NK-92 treated with Interleukin-12 subunit alpha and Interleukin-12 subunit beta, amount 100 ng/mL, for 24 hours (cell line): ENCODE measurements at regions not wholly inside any gene's neighbourhood (a gene's known extent, or its start where the extent isn't known, plus 50 kb on each side); places are given as distances from the start of the nearest gene placed in this dataset.
"Not testable (repeated sequence)": the region's sequence is repeated elsewhere in the genome, so short reads cannot be mapped to it uniquely, and the experiment has no call there.

Source experiments
- DNase-seq: peaks from one replicate; lab custom pipeline; 2025; lab: John Stamatoyannopoulos, UW

GRCh38 chr14:59116984-59117415 lies 71.5 kb upstream of the DAAM1 start:
- DNase-seq: no peak

DNA sequence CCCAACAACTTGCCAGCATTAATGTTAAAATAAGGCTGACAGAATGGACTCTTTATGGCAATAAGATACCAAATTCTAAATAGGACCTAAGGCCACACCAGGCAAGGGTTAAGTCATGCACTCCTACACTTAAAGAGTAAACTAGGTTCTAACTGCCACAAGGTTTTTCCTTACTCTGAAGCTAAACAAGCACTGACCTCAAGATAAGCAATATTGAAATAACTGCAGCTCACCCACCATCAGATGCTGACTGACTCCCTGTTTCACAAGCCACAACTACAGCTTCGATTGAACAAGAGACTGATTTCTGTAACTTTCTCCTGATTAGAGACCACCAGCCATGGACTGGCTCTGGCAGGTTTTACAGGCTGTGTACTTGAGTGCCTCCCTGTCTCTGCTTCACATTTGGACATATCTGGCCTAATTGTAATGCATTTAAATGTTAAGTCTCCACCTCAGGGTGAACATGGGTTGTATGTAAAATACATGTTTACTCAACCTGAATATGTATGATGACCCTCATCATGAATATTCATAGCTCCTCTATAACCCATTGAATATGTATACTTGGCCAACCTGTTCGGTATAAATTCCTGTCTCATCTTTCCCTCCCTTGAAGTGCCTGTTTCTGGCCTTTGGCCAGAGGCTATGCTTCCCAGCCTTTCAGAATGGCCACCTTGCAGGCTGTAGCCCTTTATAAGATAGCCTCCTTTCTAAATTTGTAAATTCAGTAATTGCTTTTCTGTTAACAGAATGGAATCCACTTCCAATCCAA lies 70.5 kb upstream of the DAAM1 start:
- no peak for DNase-seq

DNA sequence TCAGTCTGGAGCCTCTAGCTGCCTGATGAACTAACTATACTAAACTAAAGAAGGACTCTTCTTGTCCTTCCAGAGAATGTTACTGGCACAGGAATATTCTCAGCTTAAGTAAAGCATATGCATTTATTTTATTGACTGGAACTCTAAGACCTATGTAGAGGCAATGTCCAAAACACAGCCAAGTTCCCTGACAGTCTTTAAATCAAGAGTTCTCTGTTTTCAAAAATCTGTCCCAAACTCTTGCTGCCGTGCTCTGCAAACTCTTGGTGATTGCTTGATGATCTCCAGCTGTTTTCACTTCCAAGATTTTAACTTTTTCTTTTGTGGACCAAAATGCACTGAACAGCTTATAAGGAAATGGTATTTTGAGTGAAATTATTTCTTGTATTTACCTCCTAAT lies 67.5 kb upstream of the DAAM1 start:
- no peak for DNase-seq

DNA sequence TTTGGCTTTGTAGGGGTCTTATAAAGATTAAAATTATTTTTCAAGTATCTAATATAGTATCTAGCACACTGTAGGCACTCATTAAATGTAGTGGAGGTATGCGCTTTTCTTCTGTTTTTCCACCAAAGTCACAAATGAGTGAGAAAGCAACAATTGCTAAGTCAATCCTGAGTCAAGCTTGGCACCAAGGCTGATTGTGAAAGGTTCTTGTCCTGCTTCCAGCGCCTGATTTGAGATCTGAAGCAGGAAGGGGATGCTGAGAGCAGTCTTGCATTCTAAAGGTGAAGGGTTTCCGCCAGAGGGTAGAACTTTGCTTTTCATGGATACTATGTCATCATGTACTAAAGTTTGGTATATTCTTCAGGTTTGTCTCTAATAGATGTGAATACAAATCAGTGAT lies 64.9 kb upstream of the DAAM1 start:
- DNase-seq: no peak

DNA sequence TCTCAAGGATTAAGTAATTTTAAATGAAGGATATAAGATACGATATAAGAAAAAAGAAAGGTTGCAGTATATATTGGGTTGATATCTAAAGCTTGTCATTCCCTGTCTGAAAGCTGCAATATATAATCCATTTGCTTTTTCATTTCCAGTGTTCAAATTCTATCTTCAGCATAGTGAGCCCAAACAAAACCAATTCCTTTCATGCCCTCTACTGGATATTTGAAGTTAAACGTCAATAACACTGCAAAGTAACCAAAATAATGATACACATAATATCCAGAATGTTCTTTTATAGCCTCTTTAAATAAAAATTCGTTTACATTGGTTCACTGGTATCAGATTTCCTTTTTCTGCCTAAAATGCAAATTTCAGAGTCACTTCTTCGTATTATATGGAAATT lies 64.5 kb upstream of the DAAM1 start:
- no peak for DNase-seq

GRCh38 chr14:59125156-59125555 lies 63.3 kb upstream of the DAAM1 start:
- DNase-seq: no peak

- DNase-seq: no peak
Observed at GRCh38 chr14:59126714-59127436, 61.6 kb upstream of the DAAM1 start.

DNA sequence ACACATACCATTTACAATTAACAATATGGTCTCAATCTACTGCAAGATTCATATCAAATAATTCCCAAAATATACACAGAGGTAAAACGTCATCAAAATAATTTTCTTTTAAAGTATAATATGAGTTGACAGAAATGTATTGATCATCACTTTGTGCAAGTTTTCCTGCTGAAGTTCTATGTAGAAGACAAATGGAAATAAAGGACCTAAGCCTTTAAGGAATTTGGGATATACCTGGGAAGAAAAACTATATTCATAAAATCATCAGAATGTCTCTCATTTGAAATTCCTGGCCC lies 61.1 kb upstream of the DAAM1 start:
- no peak for DNase-seq

DNA sequence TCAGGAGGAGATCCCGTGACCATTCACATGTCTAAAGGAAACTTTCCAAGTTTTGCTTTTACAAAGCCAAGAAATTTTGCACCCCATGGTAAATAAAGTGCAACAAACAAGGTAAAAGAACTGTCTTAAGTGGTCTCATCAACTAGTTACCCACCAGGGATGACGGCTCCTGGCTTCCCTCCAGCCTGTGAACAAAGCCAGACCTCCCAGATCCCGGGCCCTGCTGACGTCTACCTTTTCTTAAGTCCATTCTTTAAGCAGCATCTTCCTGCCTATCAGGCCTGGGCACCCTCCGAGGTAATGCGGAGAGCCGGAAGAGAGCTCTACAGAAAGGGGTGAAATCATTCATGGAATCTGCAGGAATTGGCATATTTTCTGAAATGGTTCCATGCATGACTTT lies 58.0 kb upstream of the DAAM1 start:
- DNase-seq: no peak

DNA sequence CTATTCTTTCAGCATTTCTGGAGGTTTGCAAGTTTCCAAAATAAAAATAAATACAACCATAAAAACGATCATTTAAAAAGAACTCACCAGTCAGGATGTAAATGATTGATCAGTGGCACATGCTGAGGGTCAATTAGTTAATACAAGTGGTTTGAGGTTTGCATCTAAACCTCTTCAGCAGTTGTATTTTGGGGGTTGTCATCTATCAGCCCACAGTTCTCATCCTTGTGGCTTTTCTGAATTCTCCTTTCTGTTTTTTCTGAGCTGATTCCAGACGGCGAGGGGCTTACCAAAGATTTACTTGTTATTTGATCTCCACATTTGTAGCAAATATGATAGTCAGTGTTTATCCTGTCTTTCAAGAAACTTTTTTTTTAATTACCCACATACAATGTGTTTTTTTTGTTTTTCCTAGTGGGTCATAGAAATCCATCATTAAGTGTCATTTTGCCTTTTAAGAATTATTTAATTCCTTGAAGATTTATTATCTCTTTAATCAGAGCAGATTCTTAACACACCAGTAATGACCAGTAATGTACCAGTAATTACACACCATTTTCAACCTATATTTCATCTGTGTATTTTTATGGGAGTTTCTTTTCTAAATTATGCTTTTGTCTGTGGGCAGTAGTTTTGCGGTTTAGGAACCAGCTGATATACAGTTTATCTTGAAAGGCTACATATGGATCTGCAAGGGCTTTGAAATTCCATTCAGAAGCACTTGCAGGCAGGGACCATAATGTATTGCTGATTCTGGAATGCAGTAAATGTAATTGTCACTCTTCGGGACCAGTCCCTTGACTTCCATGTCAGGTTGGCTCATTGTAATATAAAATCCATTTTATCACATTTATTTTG lies 56.3 kb upstream of the DAAM1 start:
- no peak for DNase-seq

- no peak for DNase-seq
Observed at GRCh38 chr14:59132796-59133494, 55.5 kb upstream of the DAAM1 start.

GRCh38 chr14:59133709-59134108 lies 54.8 kb upstream of the DAAM1 start:
- DNase-seq: no peak

DNA sequence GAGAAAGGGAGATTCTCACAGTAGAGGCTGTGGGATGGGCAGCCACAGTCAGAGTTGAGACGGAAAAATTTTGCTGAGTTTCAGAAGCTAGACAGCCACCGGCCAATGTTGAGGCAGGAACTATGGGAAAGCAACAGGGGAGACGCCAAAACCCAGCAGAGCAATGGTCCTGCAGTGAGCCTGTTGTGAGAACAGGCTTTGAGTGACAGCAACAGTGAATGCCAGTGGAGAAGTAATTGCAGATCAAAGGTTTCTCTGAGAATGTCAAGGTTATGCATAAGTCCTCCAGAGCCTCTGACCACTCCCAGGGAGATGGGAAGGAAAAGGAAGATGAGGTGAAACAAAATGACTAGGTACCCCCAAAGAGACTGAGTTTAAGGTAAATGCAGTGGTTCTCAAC lies 54.2 kb upstream of the DAAM1 start:
- DNase-seq: no peak

DNA sequence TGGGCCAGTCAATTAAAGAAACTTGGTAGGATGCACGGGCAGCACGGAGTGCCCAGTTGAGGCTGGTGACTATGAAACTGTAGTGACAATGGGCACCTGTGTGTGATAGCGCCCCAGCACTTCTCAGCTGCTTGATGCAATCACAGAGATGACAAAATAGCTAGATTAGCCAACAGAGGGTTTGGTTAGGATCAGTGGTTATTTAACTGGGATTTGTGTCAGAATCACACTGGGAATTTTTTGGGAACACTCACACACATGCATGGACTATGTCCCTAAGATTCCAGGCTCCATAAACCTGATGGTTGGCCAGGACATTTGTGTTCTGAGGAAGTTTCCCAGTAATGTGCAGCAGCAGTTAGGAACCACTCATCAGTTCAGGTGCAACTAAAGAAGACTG lies 51.2 kb upstream of the DAAM1 start:
- no peak for DNase-seq

DNA sequence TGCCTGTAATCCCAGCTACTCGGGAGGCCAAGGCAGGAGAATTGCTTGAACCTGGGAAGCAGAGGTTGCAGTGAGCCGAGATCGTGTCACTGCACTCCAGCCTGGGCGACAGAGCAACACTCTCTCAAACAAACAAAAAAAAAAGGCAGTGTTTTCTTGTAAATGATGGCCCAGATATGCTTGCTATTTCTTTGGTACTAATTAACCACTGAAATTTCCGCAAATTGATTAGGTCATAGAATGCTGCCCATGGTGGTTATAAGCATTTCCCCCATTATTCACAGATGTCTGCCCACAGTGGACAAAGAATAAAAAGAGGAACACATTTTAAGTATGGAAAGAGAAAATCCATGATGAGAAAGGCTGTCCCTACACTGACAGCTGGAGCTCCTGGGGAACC lies 49.9 kb upstream of the DAAM1 start:
- not testable (repeated sequence) for DNase-seq
